GM19455 (cell line): ENCODE measurements at regions not wholly inside any gene's neighbourhood (a gene's known extent, or its start where the extent isn't known, plus 50 kb on each side); places are given as distances from the start of the nearest gene placed in this dataset.

Experiments used
- ATAC-seq: cut with Tn5 transposase; IDR thresholded peaks from one replicate; pipeline ENCODE4 v1.9.1; 2021; ENCODE audit not compliant: unreplicated experiment

GRCh38 chr17:72254808-72255449 is 134.1 kb downstream of the SOX9 start:
- no peak for ATAC-seq

GRCh38 chr17:72255481-72255880 is 134.7 kb downstream of the SOX9 start:
- no peak for ATAC-seq

- no peak for ATAC-seq
Observed at GRCh38 chr17:72258711-72259110, 137.9 kb downstream of the SOX9 start.

GRCh38 chr17:72259922-72260321 is 139.1 kb downstream of the SOX9 start:
- no peak for ATAC-seq

GRCh38 chr17:72262766-72263165 is 141.9 kb downstream of the SOX9 start:
- ATAC-seq, result no peak

- no peak for ATAC-seq
Observed at GRCh38 chr17:72264682-72265405, 144.0 kb downstream of the SOX9 start.

GRCh38 chr17:72266112-72266775 is 145.4 kb downstream of the SOX9 start:
- no peak for ATAC-seq

- ATAC-seq, result no peak
Observed at GRCh38 chr17:72267601-72268000, 146.8 kb downstream of the SOX9 start.

- no peak for ATAC-seq
Observed at GRCh38 chr17:72268431-72268830, 147.6 kb downstream of the SOX9 start.

- no peak for ATAC-seq
Observed at GRCh38 chr17:72270273-72270924, 149.6 kb downstream of the SOX9 start.

- ATAC-seq, result no peak
Observed at GRCh38 chr17:72271603-72272002, 150.8 kb downstream of the SOX9 start.

GRCh38 chr17:72273289-72274056 is 152.7 kb downstream of the SOX9 start:
- ATAC-seq, result no peak

- ATAC-seq, result no peak
Observed at GRCh38 chr17:72274614-72275013, 153.8 kb downstream of the SOX9 start.

- ATAC-seq, result no peak
Observed at GRCh38 chr17:72280881-72281280, 160.1 kb downstream of the SOX9 start.

- no peak for ATAC-seq
Observed at GRCh38 chr17:72282439-72283029, 161.7 kb downstream of the SOX9 start.

GRCh38 chr17:72284806-72285205 is 164.0 kb downstream of the SOX9 start:
- no peak for ATAC-seq

GRCh38 chr17:72287586-72287985 is 166.8 kb downstream of the SOX9 start:
- ATAC-seq, result no peak

GRCh38 chr17:72294487-72294893 is 173.7 kb downstream of the SOX9 start:
- no peak for ATAC-seq

- ATAC-seq, result no peak
Observed at GRCh38 chr17:72295916-72296315, 175.1 kb downstream of the SOX9 start.

- ATAC-seq, result no peak
Observed at GRCh38 chr17:72296456-72296855, 175.6 kb downstream of the SOX9 start.
